Liver (tissue), 2 donors: ENCODE measurements at regions not wholly inside any gene's neighbourhood (a gene's known extent, or its start where the extent isn't known, plus 50 kb on each side); places are given as distances from the start of the nearest gene placed in this dataset.

Source experiments
- ATF3 ChIP-seq: IDR thresholded peaks from 2 replicates; pipeline ENCODE4 v1.6.1; 2016; ENCODE audit warnings: antibody characterized with exemption
- EGR1 ChIP-seq, 2 donors: IDR thresholded peaks; 2 replicates each; pipeline ENCODE4 v1.6.1; 2016 to 2018; ENCODE audit warnings: antibody characterized with exemption in 2 of 2, low read depth in 2 of 2
- FOXA2 ChIP-seq: IDR thresholded peaks from 2 replicates; pipeline ENCODE4 v1.6.1; 2016; ENCODE audit warnings: antibody characterized with exemption
- RAD21 ChIP-seq, 2 donors: IDR thresholded peaks; 2 replicates each; pipeline ENCODE4 v1.6.1; 2016; ENCODE audit warnings: antibody characterized with exemption in 2 of 2, mild to moderate bottlenecking in 2 of 2
- TF ChIP-seq, protein P1 (sequence below): IDR thresholded peaks from 2 replicates; pipeline ENCODE4 v1.6.1; 2016; ENCODE audit warnings: antibody characterized with exemption
- TF ChIP-seq, protein P2 (sequence below): IDR thresholded peaks from 2 replicates; pipeline ENCODE4 v1.6.1; 2016; ENCODE audit warnings: antibody characterized with exemption
- donor health status: healthy.

DNA sequence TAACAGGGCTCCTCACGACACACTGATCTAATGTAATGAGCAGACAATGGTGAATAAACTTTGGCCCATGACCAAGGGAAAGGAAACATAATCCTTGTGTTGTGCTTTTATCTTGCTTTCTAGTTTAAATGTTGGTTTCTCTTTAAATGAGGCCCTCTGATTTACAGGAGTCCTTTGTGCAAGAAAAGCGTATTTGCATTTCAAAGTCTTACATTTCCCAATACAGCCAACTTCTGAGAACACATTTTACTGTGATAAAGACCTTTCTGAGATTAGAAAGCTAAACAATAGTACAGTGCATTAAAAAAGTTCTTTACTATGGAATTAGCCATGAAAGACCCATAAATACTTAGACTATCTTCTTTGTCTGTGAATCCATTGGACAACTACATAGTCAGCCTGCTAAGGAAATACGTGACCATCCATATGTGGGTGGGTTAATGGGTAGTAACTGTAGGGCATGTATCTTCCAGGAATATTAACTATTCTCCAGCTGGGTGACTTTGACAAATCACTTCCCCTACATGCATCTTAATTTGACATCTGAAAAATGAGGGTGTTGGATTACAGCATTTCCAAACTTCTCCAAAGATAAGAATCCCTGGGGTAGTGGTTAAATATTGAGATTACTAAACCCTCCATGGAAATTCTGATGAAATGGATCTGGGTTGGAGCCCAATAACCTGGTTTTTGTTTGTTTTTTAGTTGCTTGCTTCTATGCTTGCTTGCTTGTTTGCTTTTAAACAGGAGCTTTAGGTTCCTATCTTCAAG, 50.3 kb upstream of the USP1 start (continued):
- TF ChIP-seq, protein P1, sequence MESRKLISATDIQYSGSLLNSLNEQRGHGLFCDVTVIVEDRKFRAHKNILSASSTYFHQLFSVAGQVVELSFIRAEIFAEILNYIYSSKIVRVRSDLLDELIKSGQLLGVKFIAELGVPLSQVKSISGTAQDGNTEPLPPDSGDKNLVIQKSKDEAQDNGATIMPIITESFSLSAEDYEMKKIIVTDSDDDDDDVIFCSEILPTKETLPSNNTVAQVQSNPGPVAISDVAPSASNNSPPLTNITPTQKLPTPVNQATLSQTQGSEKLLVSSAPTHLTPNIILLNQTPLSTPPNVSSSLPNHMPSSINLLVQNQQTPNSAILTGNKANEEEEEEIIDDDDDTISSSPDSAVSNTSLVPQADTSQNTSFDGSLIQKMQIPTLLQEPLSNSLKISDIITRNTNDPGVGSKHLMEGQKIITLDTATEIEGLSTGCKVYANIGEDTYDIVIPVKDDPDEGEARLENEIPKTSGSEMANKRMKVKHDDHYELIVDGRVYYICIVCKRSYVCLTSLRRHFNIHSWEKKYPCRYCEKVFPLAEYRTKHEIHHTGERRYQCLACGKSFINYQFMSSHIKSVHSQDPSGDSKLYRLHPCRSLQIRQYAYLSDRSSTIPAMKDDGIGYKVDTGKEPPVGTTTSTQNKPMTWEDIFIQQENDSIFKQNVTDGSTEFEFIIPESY: peak; percentile 27
- TF ChIP-seq EGR1 (IDR thresholded peaks at IDR 0.05; ENCODE audit: low read depth in 2 of 2) (peak in 1 of 2 donors; percentile 63), ATF3 (no peak), RAD21 (IDR thresholded peaks at IDR 0.05) (no peak), FOXA2 (no peak)
- TF ChIP-seq, protein P2, sequence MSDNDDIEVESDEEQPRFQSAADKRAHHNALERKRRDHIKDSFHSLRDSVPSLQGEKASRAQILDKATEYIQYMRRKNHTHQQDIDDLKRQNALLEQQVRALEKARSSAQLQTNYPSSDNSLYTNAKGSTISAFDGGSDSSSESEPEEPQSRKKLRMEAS: peak; percentile 45
